HFF-Myc (cell line): ENCODE measurements at regions not wholly inside any gene's neighbourhood (a gene's known extent, or its start where the extent isn't known, plus 50 kb on each side); places are given as distances from the start of the nearest gene placed in this dataset.

Experiments
- DNase-seq: peaks from one replicate; pipeline ENCODE4 v3.0.0-alpha.2; 2011; ENCODE audit warnings: low read depth; ENCODE audit errors: extremely low read depth
- H3K4me3 ChIP-seq: replicated peaks from 2 replicates; pipeline ENCODE4 v1.5.1; 2011; ENCODE audit warnings: low read depth, mild to moderate bottlenecking, control low read depth, low read length
- TF ChIP-seq, protein P1 (sequence below): IDR thresholded peaks from 2 replicates; pipeline ENCODE4 v1.5.1; 2012; ENCODE audit warnings: mild to moderate bottlenecking, low read depth, low read length, control low read depth; ENCODE audit errors: missing control alignments

GRCh38 chr6:88367248-88367647 lies 201.1 kb upstream of the CNR1 start:
- DNase-seq = no peak
- H3K4me3 ChIP-seq = no peak overlapping the region
- TF ChIP-seq, protein P1, sequence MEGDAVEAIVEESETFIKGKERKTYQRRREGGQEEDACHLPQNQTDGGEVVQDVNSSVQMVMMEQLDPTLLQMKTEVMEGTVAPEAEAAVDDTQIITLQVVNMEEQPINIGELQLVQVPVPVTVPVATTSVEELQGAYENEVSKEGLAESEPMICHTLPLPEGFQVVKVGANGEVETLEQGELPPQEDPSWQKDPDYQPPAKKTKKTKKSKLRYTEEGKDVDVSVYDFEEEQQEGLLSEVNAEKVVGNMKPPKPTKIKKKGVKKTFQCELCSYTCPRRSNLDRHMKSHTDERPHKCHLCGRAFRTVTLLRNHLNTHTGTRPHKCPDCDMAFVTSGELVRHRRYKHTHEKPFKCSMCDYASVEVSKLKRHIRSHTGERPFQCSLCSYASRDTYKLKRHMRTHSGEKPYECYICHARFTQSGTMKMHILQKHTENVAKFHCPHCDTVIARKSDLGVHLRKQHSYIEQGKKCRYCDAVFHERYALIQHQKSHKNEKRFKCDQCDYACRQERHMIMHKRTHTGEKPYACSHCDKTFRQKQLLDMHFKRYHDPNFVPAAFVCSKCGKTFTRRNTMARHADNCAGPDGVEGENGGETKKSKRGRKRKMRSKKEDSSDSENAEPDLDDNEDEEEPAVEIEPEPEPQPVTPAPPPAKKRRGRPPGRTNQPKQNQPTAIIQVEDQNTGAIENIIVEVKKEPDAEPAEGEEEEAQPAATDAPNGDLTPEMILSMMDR = no peak

- TF ChIP-seq, protein P1 = no peak
- no peak overlapping the region for H3K4me3 ChIP-seq
- DNase-seq = no peak
These were observed 200.5 kb upstream of the CNR1 start for GRCh38 chr6:88366672-88367071.

DNA sequence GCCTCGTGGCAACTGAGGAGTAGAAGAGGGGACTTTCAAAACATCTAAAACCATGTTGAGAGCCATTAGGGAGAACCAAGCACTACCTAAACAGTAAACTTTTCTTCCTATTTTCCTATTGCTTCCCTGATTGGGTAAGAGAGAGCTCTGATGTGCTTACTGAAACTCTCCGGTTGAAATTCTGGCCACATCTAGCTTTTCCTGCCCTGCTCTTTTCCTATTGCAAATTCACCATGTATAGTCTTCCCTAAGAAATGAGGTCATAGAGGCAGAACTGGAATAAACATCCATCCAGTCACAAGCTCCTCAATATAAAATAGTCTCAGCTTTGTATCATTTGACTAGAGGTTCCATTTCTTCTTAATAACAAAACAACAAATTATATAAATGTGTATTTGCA lies 199.5 kb upstream of the CNR1 start:
- no peak for DNase-seq
- no peak overlapping the region for H3K4me3 ChIP-seq
- TF ChIP-seq, protein P1 = no peak

GRCh38 chr6:88365230-88365629 lies 199.1 kb upstream of the CNR1 start:
- H3K4me3 ChIP-seq = no peak overlapping the region
- no peak for DNase-seq
- TF ChIP-seq, protein P1 = no peak

GRCh38 chr6:88361754-88362153 lies 195.6 kb upstream of the CNR1 start:
- no peak overlapping the region for H3K4me3 ChIP-seq
- TF ChIP-seq, protein P1 = no peak
- DNase-seq = no peak

DNA sequence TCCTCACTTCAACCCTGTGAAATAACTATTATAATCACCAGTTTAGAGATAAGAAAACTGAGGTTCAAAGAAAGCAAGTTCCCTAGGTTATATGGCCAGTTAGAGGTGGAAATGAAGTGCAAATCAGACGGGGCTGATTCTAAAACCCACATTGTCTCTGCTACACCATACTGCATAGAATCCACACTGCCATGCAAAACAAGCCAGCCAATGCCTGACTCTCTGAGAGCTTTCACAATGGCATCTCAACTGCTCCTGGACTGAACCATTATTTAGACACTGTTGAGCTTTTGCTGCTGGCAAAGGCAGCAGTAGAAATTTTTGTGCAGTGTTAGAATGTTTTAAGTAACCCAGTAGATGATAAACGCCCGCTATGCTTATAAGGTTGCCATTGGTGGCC lies 195.2 kb upstream of the CNR1 start:
- TF ChIP-seq, protein P1 = no peak
- no peak overlapping the region for H3K4me3 ChIP-seq
- DNase-seq = no peak

DNA sequence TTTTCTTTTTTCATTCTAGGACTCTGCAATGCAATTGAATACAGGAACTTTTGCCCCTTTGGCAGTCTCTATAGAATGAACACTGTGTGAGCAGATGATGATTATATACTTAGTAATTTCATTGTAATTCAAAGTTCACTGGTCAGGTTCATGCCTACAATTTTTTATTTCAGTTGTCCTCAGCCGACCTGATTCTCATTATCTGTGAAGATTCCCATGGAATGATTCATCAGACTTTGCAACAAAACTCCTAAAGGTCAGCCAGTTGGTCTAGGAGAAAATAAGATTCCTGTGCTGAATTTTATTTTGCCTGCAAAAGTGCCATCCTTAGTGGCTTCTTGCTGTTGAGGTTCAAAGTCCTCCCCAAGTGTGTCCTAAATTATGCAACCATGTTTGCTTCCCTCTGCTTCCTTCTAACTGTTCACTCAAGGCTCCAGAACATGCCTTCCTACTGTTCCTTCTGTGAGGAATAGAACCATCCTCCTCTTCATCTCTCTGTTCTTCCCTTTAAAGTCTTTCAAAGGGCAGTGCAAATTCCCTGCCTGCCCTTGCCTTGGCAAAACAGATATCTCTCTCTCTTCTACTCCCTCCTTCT lies 194.2 kb upstream of the CNR1 start:
- DNase-seq = no peak
- no peak overlapping the region for H3K4me3 ChIP-seq
- TF ChIP-seq, protein P1 = no peak
